ENCODE measurements at regions not wholly inside any gene's neighbourhood (a gene's known extent, or its start where the extent isn't known, plus 50 kb on each side); places are given as distances from the start of the nearest gene placed in this dataset.

GRCh38 chrX:51404445-51404844 is 71.8 kb downstream of the NUDT10 start:
- TF ChIP-seq CTCF (IDR thresholded peaks at IDR 0.05) (no peak), ZFX (IDR thresholded peaks at IDR 0.05; ENCODE audit: borderline replicate concordance) (no peak)
